BLaER1 treated with 17β-estradiol and CSF1 and Interleukin-3, amounts not matched to agents 10 nM and 100 nM (cell line): ENCODE measurements at regions not wholly inside any gene's neighbourhood (a gene's known extent, or its start where the extent isn't known, plus 50 kb on each side); places are given as distances from the start of the nearest gene placed in this dataset.

ENCODE experiments used
- H3K27ac ChIP-seq, 11 experiments: shearing (Covaris generic); formaldehyde crosslinking; 2 replicates each; pipeline ENCODE4 v1.8.1; 2022
- H3K27me3 ChIP-seq, 11 experiments: shearing (Covaris generic); formaldehyde crosslinking; 2 replicates each; pipeline ENCODE4 v1.8.1; 2022
- H3K36me3 ChIP-seq, 11 experiments: shearing (Covaris generic); formaldehyde crosslinking; 2 replicates each; pipeline ENCODE4 v1.8.1; 2022
- H3K4me1 ChIP-seq, 10 experiments: shearing (Covaris generic); formaldehyde crosslinking; 2 replicates each; pipeline ENCODE4 v1.8.1; 2022
- H3K4me2 ChIP-seq, 11 experiments: shearing (Covaris generic); formaldehyde crosslinking; 2 replicates each; pipeline ENCODE4 v1.8.1; 2022
- H3K4me3 ChIP-seq, 10 experiments: shearing (Covaris generic); formaldehyde crosslinking; 2 replicates each; pipeline ENCODE4 v1.8.1; 2022
- H3K9ac ChIP-seq, 11 experiments: shearing (Covaris generic); formaldehyde crosslinking; 2 replicates each; pipeline ENCODE4 v1.8.1; 2022
- H3K9me3 ChIP-seq, 11 experiments: shearing (Covaris generic); formaldehyde crosslinking; replicated peaks in 1 of 11; 2 replicates each; pipeline ENCODE4 v1.8.1; 2022
- H4K20me1 ChIP-seq, 11 experiments: shearing (Covaris generic); formaldehyde crosslinking; 2 replicates each; pipeline ENCODE4 v1.8.1; 2022
- Cebpa-rat ChIP-seq, 11 experiments: shearing (Covaris generic); IDR thresholded peaks; 2 replicates each; pipeline ENCODE4 v1.8.1; 2022

- Histone ChIP-seq H3K36me3 (no peaks in the 10 kb centered on the region), H3K4me2 (no peak overlapping the region), H3K4me3 (no peak overlapping the region)
Observed at GRCh38 chr2:12841021-12841420, 124.3 kb downstream of the TRIB2 start.

GRCh38 chr2:12842917-12843316, 126.2 kb downstream of the TRIB2 start:
- TF ChIP-seq Cebpa-rat (IDR thresholded peaks at IDR 0.05) = no peak
- no peaks in the 10 kb centered on the region for H3K4me1 ChIP-seq

More at GRCh38 chr2:12841021-12841420, 124.3 kb downstream of the TRIB2 start:
- no peaks in the 10 kb centered on the region for H4K20me1 ChIP-seq
- H3K4me1 ChIP-seq = no peaks in the 10 kb centered on the region
- no peak overlapping the region for H3K27ac ChIP-seq
- no peak overlapping the region for H3K9ac ChIP-seq
- no peaks in the 10 kb centered on the region for H3K9me3 ChIP-seq
- TF ChIP-seq Cebpa-rat (IDR thresholded peaks at IDR 0.05) = no peak
- no peaks in the 10 kb centered on the region for H3K27me3 ChIP-seq

GRCh38 chr2:12844511-12844910, 127.8 kb downstream of the TRIB2 start:
- H3K36me3 ChIP-seq = no peaks in the 10 kb centered on the region
- H3K4me2 ChIP-seq = no peak overlapping the region
- H3K4me3 ChIP-seq = no peak overlapping the region
- H3K27ac ChIP-seq = no peak overlapping the region
- H3K9ac ChIP-seq = no peak overlapping the region
- no peaks in the 10 kb centered on the region for H3K27me3 ChIP-seq
- no peaks in the 10 kb centered on the region for H3K4me1 ChIP-seq
- no peaks in the 10 kb centered on the region for H3K9me3 ChIP-seq
- no peaks in the 10 kb centered on the region for H4K20me1 ChIP-seq
- no peak for TF ChIP-seq Cebpa-rat (IDR thresholded peaks at IDR 0.05)

More at GRCh38 chr2:12842917-12843316, 126.2 kb downstream of the TRIB2 start:
- H3K9me3 ChIP-seq = no peaks in the 10 kb centered on the region
- H3K27ac ChIP-seq = no peak overlapping the region
- no peaks in the 10 kb centered on the region for H4K20me1 ChIP-seq
- no peak overlapping the region for H3K4me2 ChIP-seq
- H3K36me3 ChIP-seq = no peaks in the 10 kb centered on the region
- H3K27me3 ChIP-seq = no peaks in the 10 kb centered on the region
- H3K9ac ChIP-seq = no peak overlapping the region
- H3K4me3 ChIP-seq = no peak overlapping the region

- no peak overlapping the region for H3K4me3 ChIP-seq
- H3K36me3 ChIP-seq = 0 out of 22 replicates have a peak, but pooled peaks cover 0 to under 1% (median 0%) of the 10 kb centered on the region in 11 experiments
- no peak for TF ChIP-seq Cebpa-rat (IDR thresholded peaks at IDR 0.05)
- H3K4me1 ChIP-seq = no peaks in the 10 kb centered on the region
- no peak overlapping the region for H3K9ac ChIP-seq
- H3K27ac ChIP-seq = no peak overlapping the region
- H4K20me1 ChIP-seq = no peaks in the 10 kb centered on the region
- H3K27me3 ChIP-seq = no peaks in the 10 kb centered on the region
- H3K9me3 ChIP-seq = peaks cover 4 to 11% (median 8%) of the 10 kb centered on the region in 11 experiments; a peak in 21 of 22 replicates
- H3K4me2 ChIP-seq = no peak overlapping the region
Observed at GRCh38 chr2:12847694-12848575, 131.2 kb downstream of the TRIB2 start.

- no peak overlapping the region for H3K4me3 ChIP-seq
- no peak for TF ChIP-seq Cebpa-rat (IDR thresholded peaks at IDR 0.05)
- peaks cover 0 to 3% (median 0%) of the 10 kb centered on the region in 11 experiments; a peak in 1 of 22 replicates for H3K36me3 ChIP-seq
- no peak overlapping the region for H3K9ac ChIP-seq
- H3K4me2 ChIP-seq = no peak overlapping the region
- no peaks in the 10 kb centered on the region for H4K20me1 ChIP-seq
- H3K4me1 ChIP-seq = peaks cover 15 to 19% (median 16%) of the 10 kb centered on the region in 10 experiments
- H3K27me3 ChIP-seq = no peaks in the 10 kb centered on the region
- H3K9me3 ChIP-seq = peaks cover 21 to 29% (median 24%) of the 10 kb centered on the region in 11 experiments
- H3K27ac ChIP-seq = no peak overlapping the region
Observed at GRCh38 chr2:12852135-12852534, 135.4 kb downstream of the TRIB2 start.

- Histone ChIP-seq H3K27me3 (no peaks in the 10 kb centered on the region), H3K4me1 (peaks cover 26 to 35% (median 32%) of the 10 kb centered on the region in 10 experiments), H3K27ac (no peak overlapping the region), H3K4me2 (no peak overlapping the region), H3K9me3 (peaks cover 21 to 38% (median 29%) of the 10 kb centered on the region in 11 experiments), H3K36me3 (peaks cover 0 to 3% (median 0%) of the 10 kb centered on the region in 11 experiments; a peak in 1 of 22 replicates), H3K4me3 (no peak overlapping the region), H4K20me1 (no peaks in the 10 kb centered on the region), H3K9ac (no peak overlapping the region)
- TF ChIP-seq Cebpa-rat (IDR thresholded peaks at IDR 0.05) = no peak
Observed at GRCh38 chr2:12854001-12854530, 137.3 kb downstream of the TRIB2 start.

- Histone ChIP-seq H3K9ac (no peak overlapping the region), H3K27ac (peak overlapping the region in 2 of 11 experiments; percentile 68 to 72; a peak in 1 of 22 replicates), H3K36me3 (peaks cover 0 to 3% (median 0%) of the 10 kb centered on the region in 11 experiments; a peak in 1 of 22 replicates), H3K4me2 (peak overlapping the region in 10 of 11 experiments; percentile 38 to 82 (median 68); a peak in 19 of 22 replicates), H4K20me1 (no peaks in the 10 kb centered on the region), H3K4me3 (no peak overlapping the region), H3K4me1 (peaks cover 26 to 35% (median 32%) of the 10 kb centered on the region in 10 experiments), H3K9me3 (peaks cover 36 to 52% (median 43%) of the 10 kb centered on the region in 11 experiments), H3K27me3 (no peaks in the 10 kb centered on the region)
- TF ChIP-seq Cebpa-rat (IDR thresholded peaks at IDR 0.05) = no peak
Observed at GRCh38 chr2:12855508-12855907, 138.8 kb downstream of the TRIB2 start.

- H3K9ac ChIP-seq = peak overlapping the region in 4 of 11 experiments; percentile 40 to 51 (median 47); a peak in 4 of 22 replicates
- peak overlapping the region in 9 of 11 experiments; percentile 28 to 72 (median 65); a peak in 16 of 22 replicates for H3K27ac ChIP-seq
- no peak overlapping the region; a peak in 1 of 20 replicates for H3K4me3 ChIP-seq
- TF ChIP-seq Cebpa-rat (IDR thresholded peaks at IDR 0.05) = no peak
- peaks cover 29 to 47% (median 37%) of the 10 kb centered on the region in 10 experiments for H3K4me1 ChIP-seq
- H3K27me3 ChIP-seq = no peaks in the 10 kb centered on the region
- peak overlapping the region; percentile 38 to 82 (median 68) for H3K4me2 ChIP-seq
- H3K36me3 ChIP-seq = peaks cover 0 to 3% (median 0%) of the 10 kb centered on the region in 11 experiments; a peak in 1 of 22 replicates
- no peaks in the 10 kb centered on the region for H4K20me1 ChIP-seq
- H3K9me3 ChIP-seq = peaks cover 38 to 58% (median 49%) of the 10 kb centered on the region in 11 experiments
Observed at GRCh38 chr2:12856934-12857601, 140.3 kb downstream of the TRIB2 start.
